Thoracic aorta (tissue), 2 donors: ENCODE measurements at regions not wholly inside any gene's neighbourhood (a gene's known extent, or its start where the extent isn't known, plus 50 kb on each side); places are given as distances from the start of the nearest gene placed in this dataset.

Source experiments
- ATAC-seq: fragments of 150-250 bp; one replicate; pipeline ENCODE4 v1.8.0; 2017; ENCODE audit warnings: low read depth; ENCODE audit not compliant: insufficient number of reproducible peaks, low FRiP score
- DNase-seq: peaks from one replicate; pipeline ENCODE4 v3.0.0-alpha.2; 2020; ENCODE audit warnings: low spot score
- H3K27ac ChIP-seq, 2 donors: fragments of 200-600 bp; sonication (generic); 1 replicate in 1 of 2; 2 replicates in 1 of 2; pipeline ENCODE4 v1.5.1; 2016; ENCODE audit warnings: mild to moderate bottlenecking in 2 of 2, moderate library complexity in 2 of 2
- H3K27me3 ChIP-seq: fragments of 200-600 bp; sonication (generic); replicated peaks from 2 replicates; pipeline ENCODE4 v1.6.0; 2016; ENCODE audit warnings: mild to moderate bottlenecking; ENCODE audit not compliant: insufficient read depth
- H3K36me3 ChIP-seq: fragments of 200-600 bp; sonication (generic); one replicate; pipeline ENCODE4 v1.5.1; 2016
- H3K4me1 ChIP-seq, 2 donors: fragments of 200-600 bp; sonication (generic); 1 replicate in 1 of 2; 2 replicates in 1 of 2; pipeline versions ENCODE4 v1.5.1 to v1.6.0; 2016; ENCODE audit warnings: low read depth in 2 of 2, mild to moderate bottlenecking in 1 of 2; ENCODE audit not compliant: control insufficient read depth in 1 of 2
- H3K4me3 ChIP-seq: fragments of 200-600 bp; sonication (generic); 2 replicates; pipeline ENCODE4 v1.5.1; 2016; ENCODE audit warnings: mild to moderate bottlenecking
- H3K9me3 ChIP-seq: fragments of 200-600 bp; sonication (generic); 2 replicates; pipeline ENCODE4 v1.5.1; 2016
- TF ChIP-seq, protein P1 (sequence below): fragments of 200-600 bp; sonication (generic); IDR thresholded peaks from one replicate; pipeline ENCODE4 v1.5.1; 2019; ENCODE audit warnings: antibody characterized with exemption

DNA sequence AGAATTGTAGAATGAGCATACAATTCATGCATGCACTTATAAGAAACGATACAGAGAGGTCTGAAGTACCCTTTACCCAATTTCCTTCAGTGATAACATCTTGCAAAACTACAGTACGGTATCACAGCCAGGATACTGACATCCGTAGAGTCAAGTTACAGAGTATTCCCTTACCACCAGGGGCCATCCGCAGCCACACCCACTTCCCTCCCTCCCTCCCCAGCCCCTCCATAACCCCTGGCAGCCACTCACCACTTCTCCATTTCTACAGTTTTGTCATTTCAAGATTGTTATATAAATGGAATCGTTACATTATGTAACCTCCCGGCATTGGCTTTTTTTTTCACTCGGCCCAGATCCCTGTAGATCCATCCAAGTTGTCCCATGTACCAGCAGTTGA is 113.6 kb upstream of the RET start:
- no peaks in the 10 kb centered on the region for H3K36me3 ChIP-seq
- H3K4me3 ChIP-seq, result no peak overlapping the region
- no peaks in the 10 kb centered on the region for H3K27me3 ChIP-seq
- TF ChIP-seq, protein P1, sequence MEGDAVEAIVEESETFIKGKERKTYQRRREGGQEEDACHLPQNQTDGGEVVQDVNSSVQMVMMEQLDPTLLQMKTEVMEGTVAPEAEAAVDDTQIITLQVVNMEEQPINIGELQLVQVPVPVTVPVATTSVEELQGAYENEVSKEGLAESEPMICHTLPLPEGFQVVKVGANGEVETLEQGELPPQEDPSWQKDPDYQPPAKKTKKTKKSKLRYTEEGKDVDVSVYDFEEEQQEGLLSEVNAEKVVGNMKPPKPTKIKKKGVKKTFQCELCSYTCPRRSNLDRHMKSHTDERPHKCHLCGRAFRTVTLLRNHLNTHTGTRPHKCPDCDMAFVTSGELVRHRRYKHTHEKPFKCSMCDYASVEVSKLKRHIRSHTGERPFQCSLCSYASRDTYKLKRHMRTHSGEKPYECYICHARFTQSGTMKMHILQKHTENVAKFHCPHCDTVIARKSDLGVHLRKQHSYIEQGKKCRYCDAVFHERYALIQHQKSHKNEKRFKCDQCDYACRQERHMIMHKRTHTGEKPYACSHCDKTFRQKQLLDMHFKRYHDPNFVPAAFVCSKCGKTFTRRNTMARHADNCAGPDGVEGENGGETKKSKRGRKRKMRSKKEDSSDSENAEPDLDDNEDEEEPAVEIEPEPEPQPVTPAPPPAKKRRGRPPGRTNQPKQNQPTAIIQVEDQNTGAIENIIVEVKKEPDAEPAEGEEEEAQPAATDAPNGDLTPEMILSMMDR, result no peak
- no peaks in the 10 kb centered on the region for H3K4me1 ChIP-seq
- H3K27ac ChIP-seq, result no peak overlapping the region
- no peak for ATAC-seq
- H3K9me3 ChIP-seq, result no peaks in the 10 kb centered on the region
- no peak for DNase-seq

GRCh38 chr10:42969147-42969546 is 107.7 kb upstream of the RET start:
- Histone ChIP-seq H3K4me3 (no peak overlapping the region), H3K36me3 (no peaks in the 10 kb centered on the region), H3K27ac (no peak overlapping the region), H3K4me1 (no peaks in the 10 kb centered on the region), H3K9me3 (no peaks in the 10 kb centered on the region), H3K27me3 (no peaks in the 10 kb centered on the region)
- TF ChIP-seq, protein P1, result no peak
- ATAC-seq, result no peak
- no peak for DNase-seq

GRCh38 chr10:42969909-42970308 is 107.0 kb upstream of the RET start:
- TF ChIP-seq, protein P1, result no peak
- DNase-seq, result no peak
- no peaks in the 10 kb centered on the region for H3K4me1 ChIP-seq

GRCh38 chr10:42970451-42971250 is 106.2 kb upstream of the RET start:
- no peak overlapping the region for H3K4me3 ChIP-seq
- H3K27ac ChIP-seq, result no peak overlapping the region
- no peaks in the 10 kb centered on the region for H3K27me3 ChIP-seq
- DNase-seq, result no peak
- H3K4me1 ChIP-seq, result no peaks in the 10 kb centered on the region
- ATAC-seq, result no peak
- no peaks in the 10 kb centered on the region for H3K36me3 ChIP-seq
- no peaks in the 10 kb centered on the region for H3K9me3 ChIP-seq
- TF ChIP-seq, protein P1, result no peak

More at GRCh38 chr10:42969909-42970308, 107.0 kb upstream of the RET start:
- Histone ChIP-seq H3K27ac (no peak overlapping the region), H3K9me3 (no peaks in the 10 kb centered on the region), H3K36me3 (no peaks in the 10 kb centered on the region), H3K4me3 (no peak overlapping the region), H3K27me3 (no peaks in the 10 kb centered on the region)
- no peak for ATAC-seq

DNA sequence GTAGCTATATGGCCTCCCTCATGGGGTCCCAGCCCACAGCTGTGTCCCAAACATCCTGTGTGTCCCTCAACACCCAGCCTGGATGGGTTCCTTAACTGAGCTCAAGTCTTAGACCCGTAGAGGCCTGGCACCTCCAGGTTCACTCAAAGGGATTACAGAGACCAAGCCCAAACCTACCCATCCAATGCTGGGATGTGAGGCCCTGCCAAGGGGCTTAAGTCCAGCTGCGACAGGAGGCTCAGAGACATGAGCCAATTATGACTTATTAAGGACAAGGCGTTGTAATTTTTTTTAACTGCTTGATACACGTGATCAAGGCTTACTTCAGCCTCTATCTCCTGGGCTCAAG is 105.6 kb upstream of the RET start:
- TF ChIP-seq, protein P1, result no peak
- Histone ChIP-seq H3K4me3 (no peak overlapping the region), H3K4me1 (no peaks in the 10 kb centered on the region), H3K27me3 (no peaks in the 10 kb centered on the region), H3K9me3 (no peaks in the 10 kb centered on the region), H3K36me3 (no peaks in the 10 kb centered on the region), H3K27ac (no peak overlapping the region)
- ATAC-seq (no peak), DNase-seq (no peak)
